HG03045 (cell line): ENCODE measurements at regions not wholly inside any gene's neighbourhood (a gene's known extent, or its start where the extent isn't known, plus 50 kb on each side); places are given as distances from the start of the nearest gene placed in this dataset.

Source experiments
- ATAC-seq: cut with Tn5 transposase; IDR thresholded peaks from one replicate; pipeline ENCODE4 v1.9.1; 2021; ENCODE audit warnings: mild to moderate bottlenecking, moderate library complexity; ENCODE audit not compliant: unreplicated experiment

DNA sequence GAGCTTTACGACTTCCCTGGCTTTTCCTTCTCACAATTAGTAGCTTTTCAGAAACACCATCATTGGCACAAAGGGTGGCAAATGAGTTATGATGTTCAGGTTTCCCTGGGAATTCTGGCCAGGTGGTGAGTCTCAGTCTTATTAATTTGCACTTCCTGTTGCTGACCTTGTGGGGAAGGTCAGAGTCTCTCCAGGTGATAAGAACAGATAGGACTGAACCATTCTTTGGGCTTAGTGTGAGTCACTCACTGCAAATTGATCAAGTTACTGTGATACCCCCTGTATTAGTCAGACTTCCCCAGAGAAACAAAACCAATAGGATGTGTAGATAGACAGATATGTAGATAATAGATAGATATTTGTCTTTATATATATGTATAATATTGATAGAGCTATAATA is 53.8 kb upstream of the RANBP3L start:
- ATAC-seq = no peak

- no peak for ATAC-seq
These were observed 55.2 kb upstream of the RANBP3L start for GRCh38 chr5:36356915-36357314.

DNA sequence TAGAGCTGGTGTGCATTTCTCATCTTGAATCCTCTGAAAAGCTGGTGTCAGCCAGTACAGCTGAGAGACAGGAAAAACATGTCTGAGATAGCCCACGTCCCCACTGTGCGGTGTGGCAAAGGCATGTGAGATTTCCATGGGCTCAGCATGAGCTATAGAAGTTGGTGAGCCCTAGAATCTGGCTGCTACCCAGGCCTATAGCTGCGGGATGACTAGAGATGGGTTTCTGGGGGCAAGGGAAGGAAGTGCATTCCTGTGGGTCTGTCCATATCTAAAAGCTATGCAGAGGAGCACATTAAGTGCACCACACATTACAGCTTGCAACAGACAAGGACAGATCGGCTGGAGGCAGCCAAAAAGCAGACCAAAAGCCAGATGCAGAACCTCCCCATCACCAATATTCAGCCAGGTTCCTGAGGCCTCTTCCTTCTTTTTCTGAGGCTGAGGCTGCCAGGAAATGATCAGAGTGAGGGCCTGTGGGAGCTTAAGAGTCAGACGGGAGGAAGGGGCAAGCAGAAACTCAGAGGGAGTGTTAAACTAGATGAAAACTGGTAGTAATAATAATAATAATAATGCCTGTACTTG is 55.8 kb upstream of the RANBP3L start:
- no peak for ATAC-seq

DNA sequence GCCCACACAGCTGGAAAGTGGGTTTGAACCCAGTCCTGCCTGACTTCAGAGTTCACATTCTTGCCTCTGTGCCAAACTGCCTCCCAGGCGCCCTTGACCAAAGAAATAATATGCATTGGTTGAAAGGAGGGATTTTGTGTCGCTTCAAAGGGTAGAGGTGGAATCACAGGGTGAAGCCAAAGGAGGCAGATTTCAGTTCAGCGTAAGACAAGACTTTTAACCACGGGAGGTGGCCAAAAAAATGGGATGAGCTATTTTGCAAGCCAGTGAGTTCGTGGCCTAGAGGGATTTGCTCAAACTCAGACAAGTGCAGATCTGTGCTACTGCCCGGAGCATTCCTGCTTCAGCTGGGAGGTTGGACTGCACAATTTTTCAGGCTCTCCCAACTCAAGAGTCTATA is 57.6 kb upstream of the RANBP3L start:
- no peak for ATAC-seq

DNA sequence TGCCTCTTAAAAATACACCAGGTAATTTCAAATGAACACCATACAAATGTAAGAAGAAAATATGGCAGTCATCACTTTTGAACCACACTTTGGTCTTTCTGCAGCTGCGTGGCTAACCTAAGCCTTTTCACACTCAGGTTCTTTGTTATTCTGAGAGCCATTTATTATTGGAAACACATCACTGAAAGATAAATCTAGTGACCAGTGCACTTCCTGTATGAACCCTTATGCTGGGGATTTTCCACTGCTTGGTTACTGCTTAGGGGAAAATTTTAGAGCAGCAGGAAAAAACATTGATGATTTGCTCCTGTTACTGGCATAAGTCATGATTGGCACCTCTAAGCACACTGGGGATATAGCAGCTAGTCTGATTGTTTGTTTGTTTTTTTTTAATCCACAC is 58.6 kb upstream of the RANBP3L start:
- no peak for ATAC-seq

GRCh38 chr5:36363101-36363500 is 61.4 kb upstream of the RANBP3L start:
- ATAC-seq = no peak

DNA sequence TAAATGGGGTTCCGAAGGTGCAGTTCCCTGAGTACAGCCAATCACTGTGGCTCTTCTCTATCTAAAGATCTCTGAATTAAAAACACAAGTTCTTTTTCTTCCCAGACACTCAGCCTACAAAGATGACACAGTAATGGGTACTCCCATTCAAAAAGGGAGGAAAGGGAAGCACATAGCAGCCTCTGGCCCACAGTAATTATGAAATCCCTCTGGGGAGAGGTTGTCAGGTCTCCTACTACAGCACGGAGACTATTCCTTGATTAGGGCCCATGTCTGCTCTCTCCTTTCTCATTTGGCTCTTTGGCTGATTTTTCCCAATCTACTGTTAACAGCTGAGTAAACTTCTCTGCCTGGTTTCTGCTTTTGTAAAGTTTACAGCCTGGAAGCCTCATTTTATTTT is 62.0 kb upstream of the RANBP3L start:
- ATAC-seq = no peak

GRCh38 chr5:36364473-36364872 is 62.8 kb upstream of the RANBP3L start:
- ATAC-seq = no peak

- no peak for ATAC-seq
These were observed 64.2 kb upstream of the RANBP3L start for GRCh38 chr5:36365896-36366295.

DNA sequence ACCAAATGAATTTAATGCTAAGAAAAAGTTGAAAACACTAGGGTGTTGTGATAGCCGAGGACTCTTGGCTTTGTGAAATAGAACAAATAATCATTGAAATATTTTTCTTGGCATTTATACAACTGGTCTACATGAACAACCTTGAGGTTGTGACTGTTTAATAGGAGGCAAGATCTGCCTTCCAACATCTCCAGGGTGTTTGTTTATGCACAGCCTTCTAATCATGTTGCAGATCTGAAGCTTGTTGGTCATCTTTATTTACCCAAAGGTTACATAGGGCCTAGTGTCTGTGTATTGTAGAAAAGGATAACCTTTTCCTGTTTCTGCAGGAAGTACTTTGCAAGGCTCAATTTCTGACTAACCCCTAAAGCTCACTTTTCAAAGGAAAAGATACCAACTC is 65.2 kb upstream of the RANBP3L start:
- ATAC-seq = no peak

GRCh38 chr5:36367524-36367923 is 65.8 kb upstream of the RANBP3L start:
- ATAC-seq = no peak

DNA sequence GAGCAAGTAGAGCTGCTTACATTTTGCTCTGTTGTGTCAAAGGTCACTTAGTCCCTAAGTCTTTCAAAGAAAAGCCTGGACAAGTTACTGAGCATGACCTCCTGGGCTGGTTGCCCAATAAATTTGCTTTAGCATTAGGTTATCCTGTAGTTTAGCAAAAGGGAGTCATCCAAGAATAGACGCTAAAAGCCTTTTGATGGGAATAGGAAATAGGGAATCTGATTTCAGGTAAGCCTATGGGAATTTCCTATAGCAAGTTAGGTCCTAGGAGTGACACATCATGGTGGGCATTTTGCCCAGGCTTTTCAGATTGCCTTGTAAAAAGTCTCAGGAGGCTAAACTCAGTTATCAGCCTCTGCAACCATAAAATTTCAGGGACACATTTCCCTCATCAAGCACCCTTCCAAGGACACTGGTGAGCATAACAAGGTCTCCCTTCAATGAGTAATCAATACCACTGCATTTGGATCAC is 67.6 kb upstream of the RANBP3L start:
- no peak for ATAC-seq

DNA sequence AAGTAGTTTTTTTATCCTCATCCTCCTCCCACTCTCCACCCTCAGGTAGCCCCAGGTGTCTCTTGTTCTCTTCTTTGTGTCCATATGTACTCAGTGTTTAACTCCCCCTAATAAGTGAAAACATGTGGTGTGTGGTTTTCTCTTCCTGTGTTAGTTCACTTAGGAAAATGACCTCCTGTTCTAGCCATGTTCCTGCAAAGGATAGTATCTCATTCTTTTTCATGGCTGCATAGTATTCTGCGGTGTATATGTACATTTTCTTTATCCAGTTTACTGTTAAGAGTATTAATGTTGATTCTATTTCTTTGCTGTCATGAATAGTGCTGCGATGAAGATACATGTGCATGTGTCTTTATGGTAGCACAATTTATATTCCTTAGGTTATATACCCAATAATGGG is 68.4 kb upstream of the RANBP3L start:
- no peak for ATAC-seq

DNA sequence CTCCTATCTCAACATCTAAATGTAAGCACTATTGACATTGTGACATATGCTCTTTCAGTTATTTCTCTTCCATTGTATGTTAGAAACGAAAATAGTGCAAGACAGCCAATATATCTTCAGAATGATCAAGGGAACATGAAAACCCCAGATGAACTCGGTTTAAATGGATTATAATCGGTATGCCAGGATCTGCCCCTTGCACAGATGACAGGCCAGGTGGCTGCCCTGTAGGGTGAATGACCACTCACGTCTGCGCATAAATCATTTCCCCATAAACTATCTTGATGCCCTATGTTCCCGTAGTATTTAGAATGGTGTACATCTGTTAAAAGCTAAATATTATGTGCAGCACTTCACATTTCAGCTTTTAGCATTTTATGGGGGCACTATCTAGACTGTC is 69.7 kb upstream of the RANBP3L start:
- no peak for ATAC-seq

GRCh38 chr5:36373527-36374086 is 71.9 kb upstream of the RANBP3L start:
- ATAC-seq = no peak

DNA sequence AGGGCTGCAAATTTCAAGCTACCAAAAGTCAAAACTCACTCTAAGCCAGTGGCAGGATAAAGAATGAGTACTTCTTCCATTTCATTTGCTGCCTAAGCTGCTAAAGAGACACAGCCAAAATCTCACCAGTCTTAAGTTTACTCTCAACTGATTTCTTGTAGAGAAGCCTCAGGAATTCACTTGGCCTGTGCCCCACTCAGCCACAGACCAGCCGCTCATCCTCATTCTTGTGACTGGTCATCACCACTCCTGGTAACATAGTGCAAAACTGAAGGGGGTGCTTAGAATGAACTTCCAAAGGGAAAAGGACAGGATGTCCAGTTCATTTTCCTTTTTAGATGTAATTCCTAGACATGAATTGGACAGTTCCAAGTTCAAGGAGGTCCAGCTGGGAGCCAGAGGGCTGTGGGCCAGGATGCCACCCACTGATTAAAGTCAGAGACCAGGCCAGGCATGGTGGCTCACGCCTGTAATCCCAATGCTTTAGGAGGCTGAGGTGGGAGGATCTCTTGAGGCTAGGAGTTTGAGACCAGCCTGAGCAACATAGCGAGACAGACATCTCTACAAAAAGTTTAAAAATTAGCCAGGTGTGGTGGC is 72.7 kb upstream of the RANBP3L start:
- ATAC-seq = no peak

- ATAC-seq = no peak
These were observed 75.5 kb upstream of the RANBP3L start for GRCh38 chr5:36377192-36377591.

DNA sequence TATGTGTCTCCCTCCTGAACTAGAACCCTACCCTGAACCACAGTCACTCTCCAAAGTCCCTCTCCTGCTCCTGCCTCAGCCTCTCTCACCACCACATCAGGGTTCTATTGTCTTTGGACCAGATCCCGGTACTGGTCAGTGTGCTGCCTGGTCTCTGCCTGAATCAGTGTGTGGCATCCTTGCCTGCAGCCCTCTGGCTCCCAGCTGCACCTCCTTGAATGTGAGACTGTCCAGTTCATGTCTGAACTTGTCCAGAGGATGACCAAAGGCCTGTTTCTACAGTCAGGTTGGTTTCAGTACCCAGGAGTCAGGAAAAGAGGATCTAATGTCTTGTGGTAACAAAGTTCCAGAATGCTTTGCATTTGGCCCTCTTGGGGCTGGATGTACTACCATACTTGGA is 76.8 kb upstream of the RANBP3L start:
- no peak for ATAC-seq

DNA sequence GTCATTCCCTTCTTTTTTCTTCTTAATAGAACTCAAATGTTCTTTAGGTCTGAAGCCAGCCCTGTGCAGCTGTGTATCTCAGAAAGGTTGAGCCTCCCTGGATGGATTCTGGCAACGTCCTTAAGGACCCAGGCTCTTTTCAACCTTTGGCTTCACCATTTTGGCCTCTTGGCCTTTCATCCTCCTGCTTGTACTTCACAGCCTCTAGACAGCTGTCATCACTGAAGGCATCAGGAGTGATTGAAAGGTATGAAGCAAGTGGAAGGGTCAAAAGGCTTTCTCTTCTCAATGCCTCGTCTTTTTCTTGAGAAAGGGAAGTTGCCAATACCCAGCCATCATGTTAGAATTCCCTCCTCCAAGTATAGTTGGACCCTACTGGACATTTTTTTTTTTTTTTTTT is 81.2 kb upstream of the RANBP3L start:
- ATAC-seq = no peak

DNA sequence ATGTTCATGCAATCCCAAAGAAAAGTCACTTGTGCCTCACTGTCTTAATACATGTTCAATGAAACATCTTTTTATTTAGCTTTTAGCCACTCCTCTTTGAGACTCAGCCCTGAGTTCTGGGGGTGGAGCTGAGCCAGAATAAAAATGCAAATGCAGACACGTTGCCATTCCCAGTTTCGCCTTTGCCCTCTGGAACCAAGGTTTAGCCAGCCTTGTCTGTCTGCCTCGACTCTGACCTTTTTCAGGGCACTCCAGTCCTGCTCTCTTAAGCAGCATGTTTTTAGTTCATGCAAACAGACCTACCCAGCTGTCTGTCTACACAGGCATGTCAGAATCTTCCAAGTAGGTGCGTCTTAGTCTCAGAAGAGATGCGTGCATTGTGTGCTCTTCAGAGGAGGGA is 82.2 kb upstream of the RANBP3L start:
- ATAC-seq = no peak

DNA sequence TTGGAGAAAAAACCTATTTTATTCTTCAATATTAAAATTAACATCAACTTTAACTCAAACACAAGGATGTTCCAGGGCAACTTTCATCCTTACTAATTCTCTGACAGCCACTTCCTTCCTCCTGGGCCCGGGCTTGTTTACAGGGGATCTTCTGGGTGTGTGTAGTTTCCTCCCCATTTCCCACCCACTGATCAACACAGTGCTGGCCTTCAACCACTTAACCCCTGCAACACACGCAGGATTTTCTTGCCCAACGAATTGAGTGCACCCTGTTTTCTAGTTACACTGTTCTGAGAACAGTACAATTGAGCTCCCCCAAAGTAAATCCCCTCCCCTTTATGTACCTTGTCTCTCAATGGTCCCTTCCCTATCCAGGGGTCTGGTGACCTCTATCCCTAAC is 83.1 kb upstream of the RANBP3L start:
- no peak for ATAC-seq

DNA sequence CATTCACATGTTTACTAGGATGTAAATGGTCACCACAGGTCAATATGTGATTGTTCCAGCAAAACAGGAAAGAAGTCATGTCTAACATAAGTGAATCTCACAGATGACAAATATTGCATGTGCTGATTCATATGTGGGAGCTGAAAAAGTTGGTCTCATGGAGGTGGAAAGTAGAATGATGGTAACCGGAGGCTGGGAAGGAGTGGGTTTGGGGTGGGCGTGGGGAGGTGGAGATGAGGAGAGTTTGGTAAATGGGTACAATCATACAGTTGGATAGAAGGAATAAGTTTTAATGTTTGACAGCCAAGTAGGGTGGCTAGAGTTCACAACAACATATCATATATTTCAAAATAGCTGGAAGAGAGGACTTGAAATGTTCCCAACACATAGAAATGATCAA is 83.8 kb upstream of the RANBP3L start:
- ATAC-seq = no peak

DNA sequence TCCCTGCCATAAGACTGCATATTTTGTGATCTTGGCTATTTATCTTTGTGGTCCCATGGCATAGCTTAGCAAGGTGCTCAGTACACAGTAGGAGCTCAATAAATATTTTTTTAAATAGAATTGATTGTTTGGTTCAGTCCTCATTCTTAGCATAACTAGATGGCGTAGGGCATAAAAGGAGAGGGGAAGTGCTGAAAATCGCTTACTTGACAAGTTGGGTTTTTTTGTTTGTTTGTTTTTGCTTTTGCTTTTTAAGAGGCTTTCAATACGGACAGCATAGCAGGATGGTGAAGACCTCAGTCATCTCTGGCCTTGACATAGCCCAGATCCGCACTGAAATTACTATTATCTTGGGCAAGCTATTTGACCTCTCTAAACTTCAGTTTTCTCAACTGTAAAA is 86.6 kb upstream of the RANBP3L start:
- ATAC-seq = no peak
